ENCODE measurements at regions not wholly inside any gene's neighbourhood (a gene's known extent, or its start where the extent isn't known, plus 50 kb on each side); places are given as distances from the start of the nearest gene placed in this dataset.

- H3K4me1 ChIP-seq, result no peaks in the 10 kb centered on the region
- no peaks in the 10 kb centered on the region for H3K9me3 ChIP-seq
- intact Hi-C loops (cut with DNase I; ENCODE audit: low total_unique reads), result no loop called here
Measured at GRCh38 chr20:57857969-57858368, 148.2 kb upstream of the PMEPA1 start.

GRCh38 chr20:57857118-57857517 is 147.3 kb upstream of the PMEPA1 start:
- Histone ChIP-seq H3K27me3 (no peaks in the 10 kb centered on the region), H3K4me3 (no peak overlapping the region), H3K36me3 (no peaks in the 10 kb centered on the region), H3K27ac (no peak overlapping the region), H3K9me3 (no peaks in the 10 kb centered on the region), H3K4me1 (no peaks in the 10 kb centered on the region)
- TF ChIP-seq CTCF (IDR thresholded peaks at IDR 0.05), result no peak
- TF ChIP-seq POLR2A (IDR thresholded peaks at IDR 0.05), result no peak
- no peak for DNase-seq
- intact Hi-C loops (cut with DNase I; ENCODE audit: low total_unique reads), result no loop called here

More at GRCh38 chr20:57857969-57858368, 148.2 kb upstream of the PMEPA1 start:
- Histone ChIP-seq H3K27me3 (no peaks in the 10 kb centered on the region), H3K4me3 (no peak overlapping the region), H3K27ac (no peak overlapping the region), H3K36me3 (no peaks in the 10 kb centered on the region)
- TF ChIP-seq CTCF (IDR thresholded peaks at IDR 0.05) (no peak), POLR2A (IDR thresholded peaks at IDR 0.05) (no peak)
- no peak for DNase-seq

- DNase-seq, result no peak
Measured at GRCh38 chr20:57856658-57857057, 146.8 kb upstream of the PMEPA1 start.

GRCh38 chr20:57851796-57852195 is 142.0 kb upstream of the PMEPA1 start:
- Histone ChIP-seq H3K27ac (no peak overlapping the region), H3K4me1 (no peaks in the 10 kb centered on the region), H3K4me3 (no peak overlapping the region), H3K9me3 (no peaks in the 10 kb centered on the region), H3K36me3 (no peaks in the 10 kb centered on the region), H3K27me3 (no peaks in the 10 kb centered on the region)
- intact Hi-C loops (cut with DNase I; ENCODE audit: low total_unique reads), result no loop called here
- no peak for DNase-seq
- TF ChIP-seq CTCF (IDR thresholded peaks at IDR 0.05) (no peak), POLR2A (IDR thresholded peaks at IDR 0.05) (no peak)

More at GRCh38 chr20:57856658-57857057, 146.8 kb upstream of the PMEPA1 start:
- Histone ChIP-seq H3K4me1 (no peaks in the 10 kb centered on the region), H3K4me3 (no peak overlapping the region), H3K9me3 (no peaks in the 10 kb centered on the region), H3K27ac (no peak overlapping the region), H3K36me3 (no peaks in the 10 kb centered on the region), H3K27me3 (no peaks in the 10 kb centered on the region)
- TF ChIP-seq CTCF (IDR thresholded peaks at IDR 0.05), result no peak
- intact Hi-C loops (cut with DNase I; ENCODE audit: low total_unique reads), result no loop called here

GRCh38 chr20:57851025-57851682 is 141.3 kb upstream of the PMEPA1 start:
- intact Hi-C loops (cut with DNase I; ENCODE audit: low total_unique reads), result no loop called here
- no peak overlapping the region for H3K27ac ChIP-seq
- TF ChIP-seq CTCF (IDR thresholded peaks at IDR 0.05) (no peak), POLR2A (IDR thresholded peaks at IDR 0.05) (no peak)
- no peaks in the 10 kb centered on the region for H3K9me3 ChIP-seq
- H3K27me3 ChIP-seq, result no peaks in the 10 kb centered on the region
- H3K4me1 ChIP-seq, result no peaks in the 10 kb centered on the region
- H3K4me3 ChIP-seq, result no peak overlapping the region
- DNase-seq, result no peak
- no peaks in the 10 kb centered on the region for H3K36me3 ChIP-seq

Measured in uterus (tissue), 3 donors.